ENCODE measurements at regions not wholly inside any gene's neighbourhood (a gene's known extent, or its start where the extent isn't known, plus 50 kb on each side); places are given as distances from the start of the nearest gene placed in this dataset.

- FAIRE-seq (no peak), DNase-seq (ENCODE audit: low read depth in 1 of 2, low spot score in 2 of 2) (no peak)
- no peaks in the 10 kb centered on the region for H3K4me1 ChIP-seq (replicated peaks in 1 of 4; ENCODE audit: control insufficient read depth in 3 of 4, insufficient read depth in 4 of 4, low read length in 3 of 4)
- no peak overlapping the region for H3K4me2 ChIP-seq (ENCODE audit: insufficient read depth in 1 of 2, low read depth in 2 of 2, low read length in 2 of 2)
- H4K8ac ChIP-seq (ENCODE audit: extremely low read depth, insufficient read depth, low read length): no peak overlapping the region
- no peak overlapping the region for H3K14ac ChIP-seq (ENCODE audit: insufficient read length)
- H2BK5ac ChIP-seq (ENCODE audit: low read depth, low read length): no peak overlapping the region
- H3K9me3 ChIP-seq (ENCODE audit: insufficient read depth in 2 of 2, low read depth in 1 of 2, low read length in 1 of 2): no peaks in the 10 kb centered on the region
- no peak overlapping the region for H2BK120ac ChIP-seq (replicated peaks; ENCODE audit: low read depth, low read length)
- no peaks in the 10 kb centered on the region for H3K36me3 ChIP-seq (ENCODE audit: control insufficient read depth in 2 of 4, insufficient read depth in 4 of 4, low read length in 3 of 4)
- H3K56ac ChIP-seq (replicated peaks; ENCODE audit: insufficient read length, low read depth, low read length): no peak overlapping the region
- ChIA-PET CTCF (ENCODE audit: partially characterized antibody) (no interaction called here), POLR2A (ENCODE audit: partially characterized antibody) (no interaction called here)
- no peaks in the 10 kb centered on the region for H4K20me1 ChIP-seq (replicated peaks in 1 of 2; ENCODE audit: control insufficient read depth in 1 of 2, insufficient read depth in 2 of 2, low read length in 2 of 2)
- no peaks in the 10 kb centered on the region for H3K23me2 ChIP-seq (ENCODE audit: low read depth, low read length)
- no peak overlapping the region for H3K9ac ChIP-seq (replicated peaks in 1 of 4; ENCODE audit: extremely low read depth in 1 of 4, low read depth in 3 of 4, low read length in 3 of 4)
- no peak overlapping the region for H3K18ac ChIP-seq (ENCODE audit: extremely low read depth, low read length)
- H2BK15ac ChIP-seq (ENCODE audit: low read length): no peak overlapping the region
- H3K27ac ChIP-seq (ENCODE audit: low read depth, low read length): no peak overlapping the region
- no peak overlapping the region for H3K4ac ChIP-seq (replicated peaks; ENCODE audit: insufficient read length, low read depth, low read length)
- H4K91ac ChIP-seq (replicated peaks; ENCODE audit: insufficient read length, low read length): no peak overlapping the region
- H2AK5ac ChIP-seq (ENCODE audit: low read depth, low read length): no peak overlapping the region
- H3K79me1 ChIP-seq (ENCODE audit: low read depth, low read length): no peaks in the 10 kb centered on the region
- no peak overlapping the region for H4K5ac ChIP-seq (ENCODE audit: insufficient read length, low read depth, low read length)
- no peaks in the 10 kb centered on the region for H3K27me3 ChIP-seq (replicated peaks in 1 of 4; ENCODE audit: control insufficient read depth in 3 of 4, extremely low read depth in 1 of 4, insufficient read depth in 3 of 4, low read length in 3 of 4)
- H2BK12ac ChIP-seq (ENCODE audit: low read depth, low read length): no peak overlapping the region
- H3K4me3 ChIP-seq (ENCODE audit: extremely low read depth in 1 of 4, insufficient read depth in 2 of 4, low read depth in 3 of 4, low read length in 4 of 4): no peak overlapping the region
- H2BK20ac ChIP-seq (ENCODE audit: low read length): no peak overlapping the region
- no peaks in the 10 kb centered on the region for H3K79me2 ChIP-seq (ENCODE audit: control insufficient read depth in 1 of 2, insufficient read depth in 2 of 2, low read length in 2 of 2)
- H2AFZ ChIP-seq (ENCODE audit: low read length): no peak overlapping the region
- H3K23ac ChIP-seq (ENCODE audit: insufficient read length): no peak overlapping the region
- TF ChIP-seq SIN3A (conservative IDR thresholded peaks at IDR 0.05 in 1 of 2, IDR thresholded peaks at IDR 0.05 in 1 of 2; ENCODE audit: low read depth in 1 of 2, low read length in 2 of 2): no peak
- TF ChIP-seq KDM5A (IDR thresholded peaks at IDR 0.05; ENCODE audit: low read length): no peak
- no peak for TF ChIP-seq CREB1 (IDR thresholded peaks at IDR 0.05)
- TF ChIP-seq, protein P1, sequence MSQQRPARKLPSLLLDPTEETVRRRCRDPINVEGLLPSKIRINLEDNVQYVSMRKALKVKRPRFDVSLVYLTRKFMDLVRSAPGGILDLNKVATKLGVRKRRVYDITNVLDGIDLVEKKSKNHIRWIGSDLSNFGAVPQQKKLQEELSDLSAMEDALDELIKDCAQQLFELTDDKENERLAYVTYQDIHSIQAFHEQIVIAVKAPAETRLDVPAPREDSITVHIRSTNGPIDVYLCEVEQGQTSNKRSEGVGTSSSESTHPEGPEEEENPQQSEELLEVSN (IDR thresholded peaks at IDR 0.05): no peak
- TF ChIP-seq POLR2A (IDR thresholded peaks at IDR 0.05; ENCODE audit: control extremely low read depth in 1 of 2, low read depth in 2 of 2, low read length in 2 of 2): no peak
- TF ChIP-seq CEBPB (IDR thresholded peaks at IDR 0.05; ENCODE audit: low read depth, low read length): no peak
- TF ChIP-seq SAP30 (IDR thresholded peaks at IDR 0.05; ENCODE audit: insufficient read depth, insufficient replicate concordance, low read length): no peak
- TF ChIP-seq YY1 (IDR thresholded peaks at IDR 0.05; ENCODE audit: low read depth, low read length): no peak
- no peak for TF ChIP-seq TAF7 (optimal IDR thresholded peaks at IDR 0.05; ENCODE audit: borderline replicate concordance, low read depth, low read length)
- no peak for TF ChIP-seq SP1 (IDR thresholded peaks at IDR 0.05; ENCODE audit: low read depth, low read length)
- no peak for TF ChIP-seq FOSL1 (IDR thresholded peaks at IDR 0.05; ENCODE audit: insufficient read depth, low read depth, low read length)
- no peak for TF ChIP-seq POLR2AphosphoS5 (IDR thresholded peaks at IDR 0.05; ENCODE audit: low read depth, low read length)
- TF ChIP-seq CTBP2 (IDR thresholded peaks at IDR 0.05; ENCODE audit: borderline replicate concordance, insufficient read depth, insufficient read length, low read length): no peak
- no peak for TF ChIP-seq BACH1 (IDR thresholded peaks at IDR 0.05; ENCODE audit: low read length)
- TF ChIP-seq KDM4A (IDR thresholded peaks at IDR 0.05; ENCODE audit: low read depth, low read length, severe bottlenecking): no peak
- TF ChIP-seq EP300 (IDR thresholded peaks at IDR 0.05; ENCODE audit: borderline replicate concordance in 1 of 2, low read depth in 2 of 2, low read length in 2 of 2): no peak
Observed at GRCh38 chr2:195117011-195117410, 540.0 kb upstream of the SLC39A10 start.
